CD14-positive monocyte (primary cell): ENCODE measurements at regions not wholly inside any gene's neighbourhood (a gene's known extent, or its start where the extent isn't known, plus 50 kb on each side); places are given as distances from the start of the nearest gene placed in this dataset.

Source experiments
- DNase-seq, 3 donors: peaks; one replicate each; pipeline ENCODE4 v3.0.0-alpha.2; 2011 to 2022
- H2AFZ ChIP-seq: 2 replicates; pipeline ENCODE4 v1.6.0; 2012; ENCODE audit warnings: mild to moderate bottlenecking, low read depth, low read length, inconsistent platforms; ENCODE audit not compliant: insufficient read depth, poor library complexity, severe bottlenecking
- H3K27ac ChIP-seq, 2 donors: 1 replicate in 1 of 2; 2 replicates in 1 of 2; pipeline ENCODE4 v1.5.1; 2012 to 2013; ENCODE audit warnings: low read length in 2 of 2, control low read depth in 1 of 2, inconsistent platforms in 1 of 2, low read depth in 1 of 2, mild to moderate bottlenecking in 1 of 2
- H3K27me3 ChIP-seq, 2 donors: one replicate each; pipeline versions ENCODE4 v1.6.0 to v1.6.1; 2011 to 2013; ENCODE audit warnings: low read length in 2 of 2; ENCODE audit not compliant: control insufficient read depth in 2 of 2, insufficient read depth in 2 of 2
- H3K36me3 ChIP-seq, 2 donors: replicated peaks in 1 of 2; 1 replicate in 1 of 2; 2 replicates in 1 of 2; pipeline versions ENCODE4 v1.5.1 to v1.6.1; 2012 to 2013; ENCODE audit warnings: low read length in 2 of 2, control low read depth in 1 of 2, inconsistent platforms in 1 of 2, mild to moderate bottlenecking in 1 of 2; ENCODE audit not compliant: insufficient read depth in 2 of 2, control insufficient read depth in 1 of 2
- H3K4me1 ChIP-seq, 2 donors: 1 replicate in 1 of 2; 2 replicates in 1 of 2; pipeline versions ENCODE4 v1.5.1 to v1.6.1; 2012 to 2013; ENCODE audit warnings: low read length in 2 of 2, control low read depth in 1 of 2, inconsistent platforms in 1 of 2, mild to moderate bottlenecking in 1 of 2, moderate library complexity in 1 of 2; ENCODE audit not compliant: insufficient read depth in 2 of 2, control insufficient read depth in 1 of 2
- H3K4me2 ChIP-seq: replicated peaks from 2 replicates; pipeline ENCODE3; 2012; ENCODE audit warnings: low read length, moderate library complexity, mild to moderate bottlenecking; ENCODE audit not compliant: poor library complexity, severe bottlenecking; ENCODE audit errors: extremely low read depth
- H3K4me3 ChIP-seq, 3 experiments: fragments of 200-600 bp in 1 of 3; sonication (generic) in 1 of 3; replicated peaks in 1 of 3; 1 replicate in 2 of 3; 2 replicates in 1 of 3; pipeline ENCODE4 v1.5.1; 2011 to 2013; ENCODE audit warnings: low read length in 3 of 3, mild to moderate bottlenecking in 3 of 3, control low read depth in 2 of 3, low read depth in 2 of 3, inconsistent platforms in 1 of 3, moderate library complexity in 1 of 3
- H3K79me2 ChIP-seq: 2 replicates; pipeline ENCODE4 v1.6.0; 2012; ENCODE audit warnings: mild to moderate bottlenecking, control low read depth, inconsistent platforms, low read length, moderate library complexity; ENCODE audit not compliant: insufficient read depth
- H3K9ac ChIP-seq: 2 replicates; pipeline ENCODE4 v1.6.0; 2017; ENCODE audit warnings: low read length, mild to moderate bottlenecking; ENCODE audit not compliant: insufficient read depth, poor library complexity, severe bottlenecking
- H3K9me3 ChIP-seq, 2 donors: replicated peaks in 1 of 2; 1 replicate in 1 of 2; 2 replicates in 1 of 2; pipeline versions ENCODE4 v1.5.1 to v1.6.1; 2012 to 2013; ENCODE audit warnings: low read length in 2 of 2, control low read depth in 1 of 2; ENCODE audit not compliant: control insufficient read depth in 1 of 2, insufficient read depth in 1 of 2
- H4K20me1 ChIP-seq: 2 replicates; pipeline ENCODE4 v1.6.0; 2012; ENCODE audit warnings: mild to moderate bottlenecking, low read length, control low read depth, moderate library complexity; ENCODE audit not compliant: insufficient read depth
- H3K27ac Mint-ChIP-seq, 7 donors: one replicate each; pipeline ENCODE4 v1.8.0; 2020; ENCODE audit warnings: mild to moderate bottlenecking in 7 of 7, mixed read lengths in 7 of 7, moderate library complexity in 6 of 7, inconsistent platforms in 2 of 7
- H3K27me3 Mint-ChIP-seq, 3 donors: one replicate each; pipeline ENCODE4 v1.8.0; 2021 to 2022; ENCODE audit warnings: low read depth in 3 of 3, mild to moderate bottlenecking in 3 of 3, mixed read lengths in 3 of 3, moderate library complexity in 3 of 3, inconsistent platforms in 1 of 3
- H3K36me3 Mint-ChIP-seq, 2 donors: one replicate each; pipeline ENCODE4 v1.8.0; 2020; ENCODE audit warnings: mixed read lengths in 2 of 2, inconsistent platforms in 1 of 2, mild to moderate bottlenecking in 1 of 2
- H3K4me1 Mint-ChIP-seq: one replicate; pipeline ENCODE4 v1.8.0; 2020; ENCODE audit warnings: mild to moderate bottlenecking, mixed read lengths
- H3K4me3 Mint-ChIP-seq, 2 donors: one replicate each; pipeline ENCODE4 v1.8.0; 2020; ENCODE audit warnings: mild to moderate bottlenecking in 2 of 2, mixed read lengths in 2 of 2, moderate library complexity in 1 of 2
- H3K9me3 Mint-ChIP-seq, 7 donors: one replicate each; pipeline ENCODE4 v1.8.0; 2020 to 2022; ENCODE audit warnings: mixed read lengths in 7 of 7, mild to moderate bottlenecking in 6 of 7, moderate library complexity in 6 of 7, inconsistent platforms in 2 of 7
- WGBS: methylation state at CpG from one replicate; pipeline ENCODE4 v1.1.5; 2013; ENCODE audit warnings: missing lambda C conversion rate; ENCODE audit not compliant: insufficient coverage; 5-methylcytosine and 5-hydroxymethylcytosine counted together
- intact Hi-C, 2 donors: fragments of 100-400 bp; cut with micrococcal nuclease; formaldehyde crosslinking; loops; one replicate each; pipeline versions ENCODE4 v1.15.0 to v1.15.1; 2023
- TF ChIP-seq, protein P1 (sequence below): fragments of 200-600 bp; IDR thresholded peaks from one replicate; pipeline ENCODE4 v1.8.0; 2022; ENCODE audit warnings: antibody characterized with exemption, mild to moderate bottlenecking

DNA sequence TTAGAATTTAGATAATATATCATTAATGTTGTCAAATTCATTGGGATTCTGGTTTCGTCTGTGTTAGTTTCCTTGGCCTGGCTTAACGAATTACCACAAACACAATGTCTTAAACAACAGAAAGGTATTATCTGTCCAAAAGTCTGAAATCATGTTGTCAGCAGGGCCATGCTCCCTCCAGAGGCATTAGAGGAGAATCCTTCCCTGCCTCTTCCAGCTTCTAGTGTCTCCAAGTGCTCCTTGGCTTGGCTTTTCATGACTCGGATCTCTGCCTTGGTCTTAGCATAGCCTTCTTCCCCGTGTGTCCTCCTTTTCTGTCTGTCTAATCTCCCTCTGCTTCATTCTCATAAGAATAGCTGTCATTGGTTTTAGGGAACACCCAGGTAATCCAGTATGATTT, 482.5 kb downstream of the SEMA3D start:
- DNase-seq = no peak
- H3K4me1 Mint-ChIP-seq = no peaks in the 10 kb centered on the region
- 90% methylated on average over 2 of the region's 4 CpGs for WGBS

GRCh38 chr7:84701524-84702306, 485.1 kb downstream of the SEMA3D start:
- no peak overlapping the region for H3K4me2 ChIP-seq
- H3K27ac Mint-ChIP-seq = no peak overlapping the region
- no peak overlapping the region for H3K4me3 Mint-ChIP-seq
- H3K4me3 ChIP-seq = no peak overlapping the region
- no peaks in the 10 kb centered on the region for H3K9me3 ChIP-seq
- no peaks in the 10 kb centered on the region for H3K27me3 ChIP-seq
- no peak overlapping the region for H3K9ac ChIP-seq
- H2AFZ ChIP-seq = no peak overlapping the region
- no peaks in the 10 kb centered on the region for H3K36me3 Mint-ChIP-seq
- no peaks in the 10 kb centered on the region for H3K4me1 ChIP-seq
- intact Hi-C loops = no loop called here
- H3K9me3 Mint-ChIP-seq = peaks cover 0 to 4% (median 0%) of the 10 kb centered on the region in 7 donors
- no peaks in the 10 kb centered on the region for H4K20me1 ChIP-seq
- no peaks in the 10 kb centered on the region for H3K79me2 ChIP-seq
- no peaks in the 10 kb centered on the region for H3K27me3 Mint-ChIP-seq
- no peak for DNase-seq
- TF ChIP-seq, protein P1, sequence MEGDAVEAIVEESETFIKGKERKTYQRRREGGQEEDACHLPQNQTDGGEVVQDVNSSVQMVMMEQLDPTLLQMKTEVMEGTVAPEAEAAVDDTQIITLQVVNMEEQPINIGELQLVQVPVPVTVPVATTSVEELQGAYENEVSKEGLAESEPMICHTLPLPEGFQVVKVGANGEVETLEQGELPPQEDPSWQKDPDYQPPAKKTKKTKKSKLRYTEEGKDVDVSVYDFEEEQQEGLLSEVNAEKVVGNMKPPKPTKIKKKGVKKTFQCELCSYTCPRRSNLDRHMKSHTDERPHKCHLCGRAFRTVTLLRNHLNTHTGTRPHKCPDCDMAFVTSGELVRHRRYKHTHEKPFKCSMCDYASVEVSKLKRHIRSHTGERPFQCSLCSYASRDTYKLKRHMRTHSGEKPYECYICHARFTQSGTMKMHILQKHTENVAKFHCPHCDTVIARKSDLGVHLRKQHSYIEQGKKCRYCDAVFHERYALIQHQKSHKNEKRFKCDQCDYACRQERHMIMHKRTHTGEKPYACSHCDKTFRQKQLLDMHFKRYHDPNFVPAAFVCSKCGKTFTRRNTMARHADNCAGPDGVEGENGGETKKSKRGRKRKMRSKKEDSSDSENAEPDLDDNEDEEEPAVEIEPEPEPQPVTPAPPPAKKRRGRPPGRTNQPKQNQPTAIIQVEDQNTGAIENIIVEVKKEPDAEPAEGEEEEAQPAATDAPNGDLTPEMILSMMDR = no peak
- no peak overlapping the region for H3K27ac ChIP-seq
- no peaks in the 10 kb centered on the region for H3K4me1 Mint-ChIP-seq
- WGBS = 54% methylated on average over 3 of the region's 7 CpGs
- no peaks in the 10 kb centered on the region for H3K36me3 ChIP-seq

More for the DNA sequence above, 482.5 kb downstream of the SEMA3D start:
- Histone ChIP-seq H3K4me1 (no peaks in the 10 kb centered on the region), H3K4me3 (no peak overlapping the region), H3K79me2 (no peaks in the 10 kb centered on the region), H3K36me3 (no peaks in the 10 kb centered on the region), H4K20me1 (no peaks in the 10 kb centered on the region), H2AFZ (no peak overlapping the region), H3K4me2 (no peak overlapping the region), H3K27me3 (no peaks in the 10 kb centered on the region), H3K9ac (no peak overlapping the region), H3K9me3 (no peaks in the 10 kb centered on the region), H3K27ac (no peak overlapping the region)
- Mint-ChIP-seq H3K36me3 (no peaks in the 10 kb centered on the region), H3K9me3 (peaks cover 0 to 4% (median 0%) of the 10 kb centered on the region in 7 donors), H3K27me3 (no peaks in the 10 kb centered on the region), H3K27ac (no peak overlapping the region), H3K4me3 (no peak overlapping the region)
- TF ChIP-seq, protein P1 = no peak
- intact Hi-C loops = no loop called here
